ENCODE measurements at regions not wholly inside any gene's neighbourhood (a gene's known extent, or its start where the extent isn't known, plus 50 kb on each side); places are given as distances from the start of the nearest gene placed in this dataset.

GRCh38 chr13:111949311-111949710 lies 117.6 kb upstream of the SOX1 start:
- TF ChIP-seq FOXA1 (IDR thresholded peaks at IDR 0.05), result no peak
- no peak for TF ChIP-seq ZBTB33 (IDR thresholded peaks at IDR 0.05)
- TF ChIP-seq, protein P1, sequence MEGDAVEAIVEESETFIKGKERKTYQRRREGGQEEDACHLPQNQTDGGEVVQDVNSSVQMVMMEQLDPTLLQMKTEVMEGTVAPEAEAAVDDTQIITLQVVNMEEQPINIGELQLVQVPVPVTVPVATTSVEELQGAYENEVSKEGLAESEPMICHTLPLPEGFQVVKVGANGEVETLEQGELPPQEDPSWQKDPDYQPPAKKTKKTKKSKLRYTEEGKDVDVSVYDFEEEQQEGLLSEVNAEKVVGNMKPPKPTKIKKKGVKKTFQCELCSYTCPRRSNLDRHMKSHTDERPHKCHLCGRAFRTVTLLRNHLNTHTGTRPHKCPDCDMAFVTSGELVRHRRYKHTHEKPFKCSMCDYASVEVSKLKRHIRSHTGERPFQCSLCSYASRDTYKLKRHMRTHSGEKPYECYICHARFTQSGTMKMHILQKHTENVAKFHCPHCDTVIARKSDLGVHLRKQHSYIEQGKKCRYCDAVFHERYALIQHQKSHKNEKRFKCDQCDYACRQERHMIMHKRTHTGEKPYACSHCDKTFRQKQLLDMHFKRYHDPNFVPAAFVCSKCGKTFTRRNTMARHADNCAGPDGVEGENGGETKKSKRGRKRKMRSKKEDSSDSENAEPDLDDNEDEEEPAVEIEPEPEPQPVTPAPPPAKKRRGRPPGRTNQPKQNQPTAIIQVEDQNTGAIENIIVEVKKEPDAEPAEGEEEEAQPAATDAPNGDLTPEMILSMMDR (IDR thresholded peaks at IDR 0.05; ENCODE audit: low read depth, low read length, missing input control), result no peak
- no peak for TF ChIP-seq SP1 (IDR thresholded peaks at IDR 0.05)
- TF ChIP-seq REST (IDR thresholded peaks at IDR 0.05), result no peak
- no peak for TF ChIP-seq GABPA (IDR thresholded peaks at IDR 0.05 in 1 of 2, conservative IDR thresholded peaks at IDR 0.05 in 1 of 2)

Measured in liver (tissue), 3 donors.